CD4-positive, alpha-beta T cell treated with Interleukin-17A for 4 hours (primary cell): ENCODE measurements at regions not wholly inside any gene's neighbourhood (a gene's known extent, or its start where the extent isn't known, plus 50 kb on each side); places are given as distances from the start of the nearest gene placed in this dataset.

ENCODE experiments used
- DNase-seq: peaks from one replicate; pipeline ENCODE4 v3.0.0-alpha.2; 2020; ENCODE audit warnings: mixed read lengths

DNA sequence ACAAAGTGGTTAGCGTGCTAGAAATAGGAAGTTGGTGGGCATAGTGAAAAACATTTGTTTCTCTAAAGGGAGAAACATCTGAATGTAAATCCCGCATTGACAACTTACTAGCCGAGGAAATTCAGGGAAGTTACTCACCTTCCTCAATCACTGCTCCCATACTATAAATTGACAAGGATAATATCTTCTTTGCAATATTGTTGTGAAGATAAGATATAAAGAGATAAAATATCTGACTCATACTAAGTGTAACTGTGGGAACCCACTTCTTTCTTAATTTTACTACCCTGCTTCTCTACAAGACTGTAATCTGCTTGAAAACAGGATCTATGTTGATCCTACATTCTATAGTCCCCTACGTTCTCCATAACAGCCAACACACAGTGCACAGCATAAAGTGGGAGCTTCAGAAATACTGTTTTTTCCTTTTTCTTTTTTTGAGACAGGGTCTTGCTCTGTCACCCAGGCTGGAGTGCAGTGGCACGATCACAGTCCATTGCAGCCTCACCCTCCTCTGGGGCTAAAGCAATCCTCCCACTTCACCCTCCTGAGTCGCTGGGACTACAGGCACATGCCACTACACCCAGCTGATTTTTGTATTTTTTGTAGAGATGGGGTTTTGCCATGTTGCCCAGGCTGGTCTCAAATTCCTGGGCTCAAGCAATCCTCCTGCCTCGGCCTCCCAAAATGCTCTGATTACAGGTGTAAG lies 57.4 kb upstream of the C1orf21 start:
- DNase-seq, result no peak

GRCh38 chr1:184329962-184330868 lies 56.6 kb upstream of the C1orf21 start:
- DNase-seq, result no peak

DNA sequence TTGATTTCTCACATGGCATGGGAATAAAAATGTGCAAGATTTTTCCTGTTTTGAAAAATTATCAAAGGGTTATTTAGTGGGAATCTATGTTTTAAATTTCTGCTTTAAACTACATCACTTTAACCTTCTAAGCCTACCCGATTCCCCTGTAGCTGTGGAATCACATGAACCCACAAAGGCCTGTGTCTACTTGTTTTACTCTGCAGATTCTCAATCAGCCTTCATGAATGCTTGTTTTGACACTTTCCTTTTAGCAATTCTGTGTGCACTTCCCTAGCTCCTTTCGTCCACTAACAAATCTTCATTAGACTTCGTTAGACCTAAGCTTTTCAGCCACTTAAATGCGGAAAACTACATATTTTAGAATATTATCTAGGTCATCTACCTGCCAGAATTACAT lies 56.0 kb upstream of the C1orf21 start:
- no peak for DNase-seq
